ENCODE measurements at regions not wholly inside any gene's neighbourhood (a gene's known extent, or its start where the extent isn't known, plus 50 kb on each side); places are given as distances from the start of the nearest gene placed in this dataset.
A peak's percentile ranks its signal among the peaks of the same experiment; 100 is the strongest.

- Mint-ChIP-seq H3K36me3 (ENCODE audit: unreplicated experiment) (peaks cover 6% of the 10 kb centered on the region), H3K9me3 (ENCODE audit: unreplicated experiment) (peaks cover 4% of the 10 kb centered on the region), H3K4me1 (ENCODE audit: low read depth, unreplicated experiment) (peaks cover 10% of the 10 kb centered on the region), H3K4me3 (ENCODE audit: unreplicated experiment) (no peak overlapping the region), H3K27ac (ENCODE audit: unreplicated experiment) (no peak overlapping the region), H3K27me3 (ENCODE audit: unreplicated experiment) (no peaks in the 10 kb centered on the region)
- TF ChIP-seq CTCF (IDR thresholded peaks at IDR 0.05; ENCODE audit: partially characterized antibody, unreplicated experiment) = no peak
- no peak for DNase-seq
These were observed 584.2 kb downstream of the BCKDHB start for GRCh38 chr6:80690551-80691131.

- no peak for DNase-seq
- H3K27me3 Mint-ChIP-seq (ENCODE audit: unreplicated experiment) = no peaks in the 10 kb centered on the region
- H3K27ac Mint-ChIP-seq (ENCODE audit: unreplicated experiment) = peak overlapping the region; percentile 23
- H3K36me3 Mint-ChIP-seq (ENCODE audit: unreplicated experiment) = peaks cover 6% of the 10 kb centered on the region
- no peak overlapping the region for H3K4me3 Mint-ChIP-seq (ENCODE audit: unreplicated experiment)
- H3K4me1 Mint-ChIP-seq (ENCODE audit: low read depth, unreplicated experiment) = peaks cover 10% of the 10 kb centered on the region
- H3K9me3 Mint-ChIP-seq (ENCODE audit: unreplicated experiment) = peaks cover 4% of the 10 kb centered on the region
- no peak for TF ChIP-seq CTCF (IDR thresholded peaks at IDR 0.05; ENCODE audit: partially characterized antibody, unreplicated experiment)
These were observed 583.4 kb downstream of the BCKDHB start for GRCh38 chr6:80689716-80690395.

GRCh38 chr6:80679992-80680391, 573.5 kb downstream of the BCKDHB start:
- TF ChIP-seq CTCF (IDR thresholded peaks at IDR 0.05; ENCODE audit: partially characterized antibody, unreplicated experiment) = no peak
- H3K4me1 Mint-ChIP-seq (ENCODE audit: low read depth, unreplicated experiment) = no peaks in the 10 kb centered on the region

GRCh38 chr6:80676386-80676785, 569.9 kb downstream of the BCKDHB start:
- DNase-seq = no peak
- Mint-ChIP-seq H3K36me3 (ENCODE audit: unreplicated experiment) (no peaks in the 10 kb centered on the region), H3K4me1 (ENCODE audit: low read depth, unreplicated experiment) (no peaks in the 10 kb centered on the region), H3K4me3 (ENCODE audit: unreplicated experiment) (no peak overlapping the region), H3K27me3 (ENCODE audit: unreplicated experiment) (peaks cover 1% of the 10 kb centered on the region), H3K27ac (ENCODE audit: unreplicated experiment) (no peak overlapping the region), H3K9me3 (ENCODE audit: unreplicated experiment) (peaks cover 1% of the 10 kb centered on the region)
- TF ChIP-seq CTCF (IDR thresholded peaks at IDR 0.05; ENCODE audit: partially characterized antibody, unreplicated experiment) = no peak

More at GRCh38 chr6:80679992-80680391, 573.5 kb downstream of the BCKDHB start:
- no peak overlapping the region for H3K4me3 Mint-ChIP-seq (ENCODE audit: unreplicated experiment)
- H3K27me3 Mint-ChIP-seq (ENCODE audit: unreplicated experiment) = peaks cover 1% of the 10 kb centered on the region
- no peak overlapping the region for H3K27ac Mint-ChIP-seq (ENCODE audit: unreplicated experiment)
- H3K9me3 Mint-ChIP-seq (ENCODE audit: unreplicated experiment) = peaks cover 1% of the 10 kb centered on the region
- no peaks in the 10 kb centered on the region for H3K36me3 Mint-ChIP-seq (ENCODE audit: unreplicated experiment)
- DNase-seq = no peak

- no peak for DNase-seq
- Mint-ChIP-seq H3K9me3 (ENCODE audit: unreplicated experiment) (peaks cover 1% of the 10 kb centered on the region), H3K27me3 (ENCODE audit: unreplicated experiment) (peaks cover 1% of the 10 kb centered on the region), H3K36me3 (ENCODE audit: unreplicated experiment) (no peaks in the 10 kb centered on the region), H3K4me3 (ENCODE audit: unreplicated experiment) (no peak overlapping the region), H3K4me1 (ENCODE audit: low read depth, unreplicated experiment) (no peaks in the 10 kb centered on the region), H3K27ac (ENCODE audit: unreplicated experiment) (no peak overlapping the region)
- TF ChIP-seq CTCF (IDR thresholded peaks at IDR 0.05; ENCODE audit: partially characterized antibody, unreplicated experiment) = no peak
These were observed 568.2 kb downstream of the BCKDHB start for GRCh38 chr6:80674669-80675068.

Measured in glutamatergic neuron (in vitro differentiated cells).